Effector memory CD8-positive, alpha-beta T cell (primary cell): ENCODE measurements at regions not wholly inside any gene's neighbourhood (a gene's known extent, or its start where the extent isn't known, plus 50 kb on each side); places are given as distances from the start of the nearest gene placed in this dataset.

Source experiments
- ATAC-seq: fragments of 150-1000 bp; cut with Tn5 transposase; replicated peaks from 2 replicates; pipeline ENCODE4 v1.10.0; 2021; ENCODE audit warnings: mild to moderate bottlenecking, moderate library complexity
- DNase-seq, 3 experiments: peaks; one replicate each; pipeline ENCODE4 v3.0.0; 2021
- H3K27ac Mint-ChIP-seq, 2 donors: one replicate each; pipeline ENCODE4 v1.8.0; 2022; ENCODE audit warnings: mild to moderate bottlenecking in 2 of 2, mixed read lengths in 2 of 2, moderate library complexity in 2 of 2
- H3K27me3 Mint-ChIP-seq, 2 donors: one replicate each; pipeline ENCODE4 v1.8.0; 2022; ENCODE audit warnings: mixed read lengths in 2 of 2
- H3K36me3 Mint-ChIP-seq: one replicate; pipeline ENCODE4 v1.8.0; 2022; ENCODE audit warnings: mild to moderate bottlenecking, moderate library complexity, mixed read lengths; ENCODE audit not compliant: insufficient read depth
- H3K4me1 Mint-ChIP-seq, 2 donors: one replicate each; pipeline ENCODE4 v1.8.0; 2022; ENCODE audit warnings: low read depth in 2 of 2, mixed read lengths in 2 of 2
- H3K4me3 Mint-ChIP-seq, 2 donors: one replicate each; pipeline ENCODE4 v1.8.0; 2022; ENCODE audit warnings: mild to moderate bottlenecking in 2 of 2, mixed read lengths in 2 of 2, moderate library complexity in 2 of 2
- H3K9me3 Mint-ChIP-seq, 2 donors: one replicate each; pipeline ENCODE4 v1.8.0; 2022; ENCODE audit warnings: mixed read lengths in 2 of 2

GRCh38 chr6:168223150-168223549 lies 96.4 kb downstream of the DACT2 start:
- no peak for ATAC-seq
- no peak overlapping the region for H3K4me3 Mint-ChIP-seq
- no peak for DNase-seq
- H3K4me1 Mint-ChIP-seq = no peaks in the 10 kb centered on the region
- peaks cover 11 to 27% of the 10 kb centered on the region in 2 donors for H3K27me3 Mint-ChIP-seq
- no peak overlapping the region for H3K27ac Mint-ChIP-seq
- H3K9me3 Mint-ChIP-seq = no peaks in the 10 kb centered on the region
- peaks cover 3% of the 10 kb centered on the region for H3K36me3 Mint-ChIP-seq

- Mint-ChIP-seq H3K9me3 (no peaks in the 10 kb centered on the region), H3K36me3 (peaks cover 3% of the 10 kb centered on the region), H3K27me3 (peaks cover 16 to 35% of the 10 kb centered on the region in 2 donors), H3K4me3 (no peak overlapping the region), H3K4me1 (no peaks in the 10 kb centered on the region), H3K27ac (no peak overlapping the region)
- ATAC-seq = no peak
- DNase-seq = no peak
These were observed 97.2 kb downstream of the DACT2 start for GRCh38 chr6:168222115-168223043.

- peaks cover 10 to 31% of the 10 kb centered on the region in 2 donors for H3K27me3 Mint-ChIP-seq
- ATAC-seq (no peak), DNase-seq (no peak)
- H3K9me3 Mint-ChIP-seq = no peaks in the 10 kb centered on the region
- no peak overlapping the region for H3K27ac Mint-ChIP-seq
- H3K4me3 Mint-ChIP-seq = no peak overlapping the region
- H3K36me3 Mint-ChIP-seq = peaks cover 7% of the 10 kb centered on the region
- no peaks in the 10 kb centered on the region for H3K4me1 Mint-ChIP-seq
These were observed 98.0 kb downstream of the DACT2 start for GRCh38 chr6:168221497-168222079.

- Mint-ChIP-seq H3K4me1 (no peaks in the 10 kb centered on the region), H3K36me3 (peaks cover 7% of the 10 kb centered on the region), H3K9me3 (no peaks in the 10 kb centered on the region), H3K4me3 (no peak overlapping the region), H3K27me3 (peaks cover 8 to 25% of the 10 kb centered on the region in 2 donors), H3K27ac (no peak overlapping the region)
- ATAC-seq (no peak), DNase-seq (no peak)
These were observed 98.6 kb downstream of the DACT2 start for GRCh38 chr6:168221000-168221399.

GRCh38 chr6:168219804-168220203 lies 99.8 kb downstream of the DACT2 start:
- Mint-ChIP-seq H3K4me3 (no peak overlapping the region), H3K27ac (no peak overlapping the region), H3K36me3 (peaks cover 7% of the 10 kb centered on the region), H3K4me1 (no peaks in the 10 kb centered on the region), H3K9me3 (no peaks in the 10 kb centered on the region), H3K27me3 (peaks cover 12 to 27% of the 10 kb centered on the region in 2 donors)
- DNase-seq = no peak
- ATAC-seq = no peak

GRCh38 chr6:168218785-168219566 lies 100.6 kb downstream of the DACT2 start:
- H3K9me3 Mint-ChIP-seq = no peaks in the 10 kb centered on the region
- H3K27ac Mint-ChIP-seq = no peak overlapping the region
- peaks cover 12 to 29% of the 10 kb centered on the region in 2 donors for H3K27me3 Mint-ChIP-seq
- ATAC-seq = no peak
- no peak for DNase-seq
- peaks cover 7% of the 10 kb centered on the region for H3K36me3 Mint-ChIP-seq
- no peak overlapping the region for H3K4me3 Mint-ChIP-seq
- no peaks in the 10 kb centered on the region for H3K4me1 Mint-ChIP-seq

- ATAC-seq = no peak
- peaks cover 12 to 29% of the 10 kb centered on the region in 2 donors for H3K27me3 Mint-ChIP-seq
- H3K4me3 Mint-ChIP-seq = no peak overlapping the region
These were observed 101.6 kb downstream of the DACT2 start for GRCh38 chr6:168217880-168218537.

GRCh38 chr6:168217216-168217879 lies 102.2 kb downstream of the DACT2 start:
- DNase-seq (no peak), ATAC-seq (no peak)
- H3K4me3 Mint-ChIP-seq = no peak overlapping the region
- peaks cover 12 to 29% of the 10 kb centered on the region in 2 donors for H3K27me3 Mint-ChIP-seq
- no peaks in the 10 kb centered on the region for H3K4me1 Mint-ChIP-seq
- H3K27ac Mint-ChIP-seq = no peak overlapping the region
- no peaks in the 10 kb centered on the region for H3K9me3 Mint-ChIP-seq
- H3K36me3 Mint-ChIP-seq = peaks cover 7% of the 10 kb centered on the region

More at GRCh38 chr6:168217880-168218537, 101.6 kb downstream of the DACT2 start:
- H3K9me3 Mint-ChIP-seq = no peaks in the 10 kb centered on the region
- no peak for DNase-seq
- H3K4me1 Mint-ChIP-seq = no peaks in the 10 kb centered on the region
- H3K36me3 Mint-ChIP-seq = peaks cover 7% of the 10 kb centered on the region
- no peak overlapping the region for H3K27ac Mint-ChIP-seq

GRCh38 chr6:168216751-168217191 lies 102.8 kb downstream of the DACT2 start:
- Mint-ChIP-seq H3K27ac (no peak overlapping the region), H3K36me3 (peaks cover 6% of the 10 kb centered on the region), H3K4me3 (no peak overlapping the region), H3K4me1 (no peaks in the 10 kb centered on the region), H3K9me3 (no peaks in the 10 kb centered on the region), H3K27me3 (peaks cover 12 to 28% of the 10 kb centered on the region in 2 donors)
- ATAC-seq = no peak
- DNase-seq = no peak

- peaks cover 12 to 21% of the 10 kb centered on the region in 2 donors for H3K27me3 Mint-ChIP-seq
- peaks cover 4% of the 10 kb centered on the region for H3K36me3 Mint-ChIP-seq
- no peak overlapping the region for H3K27ac Mint-ChIP-seq
These were observed 103.5 kb downstream of the DACT2 start for GRCh38 chr6:168216117-168216516.

GRCh38 chr6:168215121-168215808 lies 104.3 kb downstream of the DACT2 start:
- Mint-ChIP-seq H3K4me1 (no peaks in the 10 kb centered on the region), H3K4me3 (no peak overlapping the region), H3K36me3 (peaks cover 4% of the 10 kb centered on the region), H3K27ac (no peak overlapping the region), H3K27me3 (peaks cover 12 to 27% of the 10 kb centered on the region in 2 donors), H3K9me3 (peaks cover 0 to 2% of the 10 kb centered on the region in 2 donors)
- ATAC-seq (no peak), DNase-seq (no peak)

More at GRCh38 chr6:168216117-168216516, 103.5 kb downstream of the DACT2 start:
- no peaks in the 10 kb centered on the region for H3K9me3 Mint-ChIP-seq
- no peaks in the 10 kb centered on the region for H3K4me1 Mint-ChIP-seq
- no peak for DNase-seq
- ATAC-seq = no peak
- H3K4me3 Mint-ChIP-seq = no peak overlapping the region

- Mint-ChIP-seq H3K4me1 (no peaks in the 10 kb centered on the region), H3K27ac (no peak overlapping the region), H3K27me3 (peaks cover 12 to 33% of the 10 kb centered on the region in 2 donors), H3K4me3 (no peak overlapping the region), H3K9me3 (peaks cover 0 to 7% of the 10 kb centered on the region in 2 donors), H3K36me3 (peaks cover 4% of the 10 kb centered on the region)
- DNase-seq (no peak), ATAC-seq (no peak)
These were observed 104.9 kb downstream of the DACT2 start for GRCh38 chr6:168214586-168215104.
